GM18868 (cell line): ENCODE measurements at regions not wholly inside any gene's neighbourhood (a gene's known extent, or its start where the extent isn't known, plus 50 kb on each side); places are given as distances from the start of the nearest gene placed in this dataset.
A peak's percentile ranks its signal among the peaks of the same experiment; 100 is the strongest.
"Not testable (repeated sequence)": the region's sequence is repeated elsewhere in the genome, so short reads cannot be mapped to it uniquely, and the experiment has no call there.

ENCODE experiments used
- ATAC-seq: cut with Tn5 transposase; IDR thresholded peaks from one replicate; pipeline ENCODE4 v1.9.1; 2021; ENCODE audit warnings: mild to moderate bottlenecking, moderate library complexity; ENCODE audit not compliant: unreplicated experiment

DNA sequence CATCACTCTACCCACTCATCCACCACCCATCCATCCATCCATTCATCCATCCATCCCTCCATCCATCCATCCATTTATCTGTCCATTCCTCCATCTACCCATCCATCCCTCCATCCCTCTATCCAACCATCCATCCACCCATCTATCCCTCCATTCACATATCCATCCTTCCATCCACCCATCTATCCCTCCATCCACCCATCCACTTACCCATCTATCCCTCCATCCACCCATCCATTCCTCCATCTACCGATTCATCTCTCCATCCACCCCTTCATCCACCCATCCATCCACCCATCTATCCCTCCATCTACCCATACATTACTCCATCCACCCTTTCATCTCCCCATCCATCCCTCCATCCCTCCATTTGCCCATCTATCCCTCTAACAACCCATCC is 239.6 kb upstream of the SHH start:
- no peak for ATAC-seq

- ATAC-seq, result no peak
Measured at GRCh38 chr7:156050636-156051569, 238.6 kb upstream of the SHH start.

GRCh38 chr7:156049366-156049765 is 237.1 kb upstream of the SHH start:
- ATAC-seq, result no peak

DNA sequence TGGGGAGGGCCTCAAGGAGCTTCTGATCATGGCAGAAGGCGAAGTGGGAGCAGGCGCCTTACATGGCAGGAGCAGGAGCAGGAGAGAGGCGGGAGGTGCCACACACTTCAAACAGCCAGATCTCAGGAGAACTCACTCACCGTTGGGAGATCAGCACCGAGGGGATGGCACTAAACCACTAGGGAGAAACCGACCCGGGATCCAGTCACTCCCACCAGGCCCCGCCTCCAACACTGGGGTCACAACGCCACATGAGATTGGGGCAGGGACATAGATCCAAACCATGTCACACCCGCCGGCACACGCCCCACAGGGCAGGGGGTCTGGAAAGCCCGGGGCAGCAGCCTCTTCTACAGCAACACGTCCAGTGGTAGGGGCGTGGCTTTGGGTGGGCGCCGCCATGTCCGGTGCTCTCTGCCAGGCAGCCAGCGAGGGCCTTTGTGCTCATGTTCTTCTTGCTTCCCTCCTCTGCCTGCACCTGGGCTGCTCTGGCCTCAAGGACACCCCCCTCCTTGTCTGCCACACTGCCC is 233.8 kb upstream of the SHH start:
- no peak for ATAC-seq

DNA sequence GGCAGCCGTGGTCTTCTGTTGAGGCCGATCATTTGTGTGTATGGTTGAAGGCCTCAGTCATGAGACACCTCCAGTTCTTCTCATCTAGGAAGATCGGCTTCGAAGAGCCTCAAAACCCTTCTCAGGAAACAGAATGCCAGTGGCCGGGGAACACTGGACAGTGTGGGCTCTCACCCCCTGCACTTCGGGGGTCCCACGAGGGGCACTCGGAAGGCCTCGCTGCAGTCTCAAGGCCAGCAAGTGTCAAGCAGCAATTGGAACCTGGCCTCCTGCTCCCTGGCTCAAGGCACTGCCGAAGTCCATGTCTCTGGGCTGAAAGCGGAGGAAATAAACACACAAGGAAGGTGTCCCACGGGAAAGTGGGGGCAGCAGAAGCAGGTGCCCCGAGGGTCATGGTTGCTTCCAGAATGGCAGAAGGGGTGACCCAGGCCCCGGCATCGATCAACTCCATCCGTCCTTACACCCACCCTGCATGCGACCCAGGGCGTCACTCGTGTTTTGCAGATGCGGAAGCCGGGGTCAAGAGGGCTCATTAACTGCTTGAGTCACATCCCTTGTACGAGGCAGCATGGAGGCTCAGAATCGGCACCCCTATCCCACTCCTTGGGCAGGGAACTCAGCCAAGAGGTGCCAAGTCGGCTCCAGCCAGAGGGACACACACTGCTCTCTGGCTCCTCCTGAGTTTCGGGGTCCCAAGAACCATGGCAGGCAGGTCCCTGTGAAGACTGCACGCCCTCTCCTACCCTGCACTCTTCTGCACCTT is 231.3 kb upstream of the SHH start:
- no peak for ATAC-seq

DNA sequence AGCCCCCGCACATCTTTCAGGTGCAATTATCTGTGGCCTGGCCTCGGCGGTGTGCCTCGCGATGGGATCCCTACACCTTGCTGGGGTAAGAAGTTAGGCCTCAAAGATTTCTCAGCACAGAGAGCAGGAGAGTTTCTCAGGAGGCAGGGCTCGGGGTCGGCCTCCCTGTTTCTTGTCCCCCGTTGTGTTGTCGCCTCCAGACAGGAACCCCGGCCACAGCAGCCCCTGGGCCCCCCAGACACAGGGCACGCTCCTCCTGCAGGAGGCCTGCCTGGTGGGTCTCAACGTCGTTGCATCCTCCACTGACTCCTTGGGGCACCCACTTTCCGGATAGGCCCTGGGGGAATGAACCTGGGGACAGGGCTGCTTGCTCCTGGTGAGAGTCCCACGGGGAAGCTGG is 229.1 kb upstream of the SHH start:
- ATAC-seq, result no peak

- ATAC-seq, result no peak
Measured at GRCh38 chr7:156039971-156040677, 227.9 kb upstream of the SHH start.

GRCh38 chr7:156039194-156039593 is 226.9 kb upstream of the SHH start:
- no peak for ATAC-seq

GRCh38 chr7:156038345-156038744 is 226.1 kb upstream of the SHH start:
- no peak for ATAC-seq

DNA sequence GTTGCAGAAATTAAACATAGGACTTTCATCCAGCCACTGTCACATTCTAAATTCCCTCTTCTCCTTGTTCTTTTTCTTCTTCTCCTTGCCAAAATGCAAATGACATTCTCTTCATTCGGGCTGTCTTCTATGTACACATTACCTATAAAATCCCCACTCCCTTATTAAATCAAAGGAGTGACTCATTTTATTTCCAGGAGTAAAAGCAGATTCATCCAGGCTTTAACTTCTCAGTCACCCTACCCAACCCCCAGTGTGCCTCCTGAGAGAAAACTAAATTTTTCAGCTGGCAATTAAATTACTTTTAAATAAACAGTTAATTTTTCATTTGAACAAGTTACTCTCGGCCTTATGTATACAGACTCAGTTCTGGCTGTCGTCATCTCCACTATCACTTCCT is 223.9 kb upstream of the SHH start:
- no peak for ATAC-seq

- not testable (repeated sequence) for ATAC-seq
Measured at GRCh38 chr7:156035387-156035786, 223.1 kb upstream of the SHH start.

DNA sequence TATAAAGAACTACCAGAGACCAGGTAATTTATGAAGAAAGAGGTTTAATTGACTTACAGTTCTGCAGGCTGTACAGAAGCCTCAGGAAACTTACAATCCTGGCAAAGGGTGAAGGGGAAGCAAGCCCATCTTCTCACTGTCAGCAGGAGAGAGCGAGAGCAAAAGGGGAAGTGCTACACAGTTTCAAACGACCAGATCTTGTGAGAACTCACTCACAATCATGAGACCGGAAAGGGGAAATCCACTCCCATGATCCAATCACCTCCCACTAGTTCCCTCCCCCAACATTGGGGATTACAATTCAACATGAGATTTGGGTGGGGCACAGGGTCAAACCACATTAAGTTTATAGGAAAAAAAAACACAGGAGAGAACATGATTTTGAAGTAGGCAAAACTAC is 222.1 kb upstream of the SHH start:
- peak; percentile 95 for ATAC-seq

DNA sequence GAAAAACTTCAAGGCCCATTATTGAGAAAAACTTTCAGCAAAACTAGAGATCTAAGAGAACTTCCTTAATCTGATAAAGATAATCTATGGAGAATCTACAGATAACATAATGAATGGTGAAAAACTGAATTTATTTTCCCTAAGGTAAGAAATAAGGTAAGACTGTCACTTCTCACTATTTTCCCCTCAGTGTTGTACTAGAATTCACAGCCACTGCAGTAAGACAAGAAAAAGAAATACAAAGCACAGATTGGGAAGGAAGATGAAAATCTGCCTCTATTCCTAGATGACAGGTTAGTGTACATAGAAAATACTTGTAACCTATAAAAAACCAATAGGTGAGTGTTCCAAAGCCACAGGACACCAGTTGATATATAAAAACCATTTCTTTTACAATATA is 220.7 kb upstream of the SHH start:
- no peak for ATAC-seq

- ATAC-seq, result no peak
Measured at GRCh38 chr7:156031679-156032478, 219.6 kb upstream of the SHH start.

DNA sequence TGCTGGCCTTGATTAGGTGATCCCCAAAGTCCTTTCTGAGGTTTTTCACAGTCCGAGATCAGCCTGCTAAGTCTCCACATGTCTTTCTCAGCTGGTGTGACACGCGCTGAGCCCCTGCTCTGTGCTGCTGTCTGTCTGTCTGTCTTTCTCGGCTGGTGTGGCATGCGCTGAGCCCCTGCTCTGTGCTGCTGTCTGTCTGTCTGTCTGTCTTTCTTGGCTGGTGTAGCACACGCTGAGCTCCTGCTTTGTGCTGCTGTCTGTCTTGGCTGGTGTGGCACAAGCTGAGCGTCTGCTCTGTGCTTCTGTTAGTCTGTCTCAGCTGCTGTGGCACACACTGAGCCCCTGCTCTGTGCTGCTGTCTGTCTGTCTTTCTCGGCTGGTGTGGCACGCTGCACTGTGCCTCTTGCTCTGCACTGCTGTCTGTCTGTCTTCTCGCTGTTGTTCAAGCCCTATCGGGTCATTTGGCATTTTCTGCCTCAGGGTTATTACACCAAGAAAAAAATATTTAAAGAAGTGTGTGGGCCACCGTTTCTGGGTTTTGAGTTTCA is 217.3 kb upstream of the SHH start:
- no peak for ATAC-seq

DNA sequence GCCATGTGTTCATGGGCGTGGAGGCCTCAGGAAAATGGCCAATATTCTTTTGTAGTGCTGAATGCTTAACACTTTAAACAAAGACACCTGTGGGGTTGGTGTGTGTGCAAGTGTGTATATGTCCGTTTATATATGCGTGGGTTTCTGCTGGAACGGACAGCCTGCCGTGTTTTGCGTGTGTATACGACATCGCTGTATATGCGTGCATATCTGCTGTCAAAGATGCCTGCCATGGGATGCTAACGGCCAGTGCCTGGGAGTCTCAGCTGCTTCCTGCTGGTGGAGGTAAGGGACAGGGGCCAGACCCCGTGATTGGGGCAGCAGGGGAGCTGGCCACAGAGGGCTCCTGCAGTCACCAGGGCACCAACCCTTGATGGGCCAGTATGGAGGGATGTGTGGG is 216.3 kb upstream of the SHH start:
- ATAC-seq, result no peak

GRCh38 chr7:156027821-156028220 is 215.6 kb upstream of the SHH start:
- ATAC-seq, result no peak

- ATAC-seq, result no peak
Measured at GRCh38 chr7:156026603-156027002, 214.3 kb upstream of the SHH start.

DNA sequence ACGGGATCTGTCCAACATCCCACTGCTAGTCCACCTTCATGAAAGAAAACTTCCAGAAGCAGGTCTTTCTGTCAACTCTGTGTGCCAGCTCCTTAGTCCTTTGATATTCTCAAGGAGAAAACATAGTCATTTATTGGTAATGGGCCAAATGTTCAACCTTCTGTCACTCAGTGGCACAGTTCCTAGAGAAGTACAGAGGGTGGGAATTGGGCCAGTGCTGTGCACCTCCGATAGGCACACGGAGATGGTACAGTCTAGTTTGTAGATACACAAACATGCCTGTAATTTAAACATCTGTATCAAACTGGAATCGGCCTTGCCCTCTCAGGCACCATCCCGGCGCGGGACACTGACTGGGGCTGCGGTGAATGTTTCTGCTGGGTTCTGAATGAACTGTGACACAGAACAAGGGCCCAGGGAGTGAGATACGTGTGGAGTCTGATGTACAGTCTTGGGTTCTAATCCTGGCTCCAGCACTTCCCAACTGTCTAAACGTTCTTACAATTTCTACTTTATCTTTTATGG is 213.9 kb upstream of the SHH start:
- ATAC-seq, result no peak

DNA sequence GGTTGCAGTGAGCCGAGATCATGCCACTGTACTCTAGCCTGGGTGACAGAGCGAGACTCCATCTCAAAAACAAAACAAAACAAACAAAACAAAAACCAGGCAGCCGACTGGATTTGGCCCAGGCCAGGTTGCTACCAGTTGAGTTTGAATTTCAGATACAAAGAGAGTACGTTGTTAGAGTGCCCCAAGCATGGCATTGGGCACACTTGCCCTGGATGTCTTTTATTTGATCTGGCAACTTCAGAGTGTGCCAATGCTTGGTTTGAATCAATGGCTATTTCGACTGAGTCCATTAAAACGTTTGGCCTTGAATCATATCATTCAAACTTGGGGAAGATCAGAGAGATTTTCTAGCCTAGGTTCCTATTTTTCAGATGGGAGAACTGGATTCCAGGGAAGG is 213.4 kb upstream of the SHH start:
- ATAC-seq, result no peak
